ENCODE measurements at regions not wholly inside any gene's neighbourhood (a gene's known extent, or its start where the extent isn't known, plus 50 kb on each side); places are given as distances from the start of the nearest gene placed in this dataset.

DNA sequence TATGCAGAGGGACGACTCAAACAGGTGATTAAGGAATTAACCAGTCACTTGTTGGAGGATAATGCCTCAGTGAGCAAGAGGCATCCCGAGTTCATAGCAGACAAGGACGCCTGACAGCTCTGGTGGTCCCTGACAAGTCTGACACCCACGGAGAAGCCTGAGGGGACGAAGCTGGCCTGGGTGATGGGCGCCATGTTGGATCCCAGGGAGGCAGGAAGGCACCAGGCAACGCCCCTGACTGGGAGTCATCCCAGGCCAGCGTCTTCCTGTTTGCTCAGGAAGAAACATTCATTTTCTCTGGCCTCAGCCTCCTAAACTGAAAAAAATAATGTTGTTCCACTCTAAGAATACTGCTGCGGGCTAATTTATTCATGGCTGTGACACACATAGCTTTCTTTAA, 92.1 kb upstream of the ATP8B1 start:
- Histone ChIP-seq H3K27ac (ENCODE audit: insufficient read length, low read depth, low read length) (no peak overlapping the region), H3K79me1 (ENCODE audit: insufficient read depth, low read depth, low read length, poor library complexity, severe bottlenecking) (no peaks in the 10 kb centered on the region), H3K18ac (ENCODE audit: insufficient read length, low read depth, low read length) (no peak overlapping the region), H3K9me3 (ENCODE audit: control insufficient read depth, low read depth, low read length) (no peaks in the 10 kb centered on the region), H2AFZ (ENCODE audit: low read length) (no peak overlapping the region), H3K4me1 (ENCODE audit: insufficient read depth, low read length) (no peaks in the 10 kb centered on the region), H2AK5ac (ENCODE audit: insufficient read length, low read length) (no peak overlapping the region), H3T11ph (ENCODE audit: low read length) (no peak overlapping the region), H3K79me2 (ENCODE audit: insufficient read depth, low read length) (no peaks in the 10 kb centered on the region), H3K23me2 (ENCODE audit: insufficient read length, low read depth, low read length, poor library complexity, severe bottlenecking) (no peaks in the 10 kb centered on the region), H3K56ac (ENCODE audit: insufficient read length, low read depth, low read length) (no peak overlapping the region), H4K5ac (ENCODE audit: insufficient read length, low read depth, low read length) (no peak overlapping the region), H3K23ac (ENCODE audit: insufficient read length, low read depth, low read length) (no peak overlapping the region), H3K9ac (ENCODE audit: extremely low read depth, insufficient read length, low read length) (no peak overlapping the region), H2BK120ac (ENCODE audit: low read depth, low read length, poor library complexity, severe bottlenecking) (no peak overlapping the region), H4K8ac (replicated peaks; ENCODE audit: insufficient read length, low read depth, low read length) (no peak overlapping the region), H2BK5ac (ENCODE audit: insufficient read length, low read length) (no peak overlapping the region), H4K91ac (ENCODE audit: insufficient read length, low read depth, low read length) (no peak overlapping the region), H3K4ac (ENCODE audit: low read depth, low read length) (no peak overlapping the region), H2BK15ac (ENCODE audit: low read depth, low read length) (no peak overlapping the region), H2BK12ac (ENCODE audit: insufficient read length, low read depth, low read length) (no peak overlapping the region), H3K14ac (ENCODE audit: insufficient read depth, low read length) (no peak overlapping the region), H3K27me3 (ENCODE audit: insufficient read depth, low read length) (no peaks in the 10 kb centered on the region), H4K20me1 (ENCODE audit: control insufficient read depth, insufficient read depth, insufficient read length) (no peaks in the 10 kb centered on the region), H2BK20ac (ENCODE audit: low read depth, low read length, poor library complexity, severe bottlenecking) (no peak overlapping the region), H3K4me2 (ENCODE audit: insufficient read depth, insufficient read length, low read length) (no peak overlapping the region)
- H3K36me3 Mint-ChIP-seq (ENCODE audit: insufficient read depth in 1 of 3, low read depth in 3 of 3) = no peaks in the 10 kb centered on the region
- no peak for DNase-seq
- H3K27ac Mint-ChIP-seq = no peak overlapping the region
- 0 out of 2 replicates have a peak, but pooled peaks cover 3% of the 10 kb centered on the region for H3K27me3 Mint-ChIP-seq (ENCODE audit: low read depth)
- no CpG with 5 or more reads among the region's 9 CpGs for WGBS (ENCODE audit: extremely low coverage, insufficient read length, low lambda C conversion rate)
- no peak overlapping the region for H3K4me3 Mint-ChIP-seq
- TF ChIP-seq, protein P1, sequence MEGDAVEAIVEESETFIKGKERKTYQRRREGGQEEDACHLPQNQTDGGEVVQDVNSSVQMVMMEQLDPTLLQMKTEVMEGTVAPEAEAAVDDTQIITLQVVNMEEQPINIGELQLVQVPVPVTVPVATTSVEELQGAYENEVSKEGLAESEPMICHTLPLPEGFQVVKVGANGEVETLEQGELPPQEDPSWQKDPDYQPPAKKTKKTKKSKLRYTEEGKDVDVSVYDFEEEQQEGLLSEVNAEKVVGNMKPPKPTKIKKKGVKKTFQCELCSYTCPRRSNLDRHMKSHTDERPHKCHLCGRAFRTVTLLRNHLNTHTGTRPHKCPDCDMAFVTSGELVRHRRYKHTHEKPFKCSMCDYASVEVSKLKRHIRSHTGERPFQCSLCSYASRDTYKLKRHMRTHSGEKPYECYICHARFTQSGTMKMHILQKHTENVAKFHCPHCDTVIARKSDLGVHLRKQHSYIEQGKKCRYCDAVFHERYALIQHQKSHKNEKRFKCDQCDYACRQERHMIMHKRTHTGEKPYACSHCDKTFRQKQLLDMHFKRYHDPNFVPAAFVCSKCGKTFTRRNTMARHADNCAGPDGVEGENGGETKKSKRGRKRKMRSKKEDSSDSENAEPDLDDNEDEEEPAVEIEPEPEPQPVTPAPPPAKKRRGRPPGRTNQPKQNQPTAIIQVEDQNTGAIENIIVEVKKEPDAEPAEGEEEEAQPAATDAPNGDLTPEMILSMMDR (conservative IDR thresholded peaks at IDR 0.05) = no peak
- H3K9me3 Mint-ChIP-seq = no peaks in the 10 kb centered on the region
- no peaks in the 10 kb centered on the region for H3K4me1 Mint-ChIP-seq

Data from H9 (cell line).